NOMO-1 treated with DMSO at 0.1 percent for 48 hours (cell line): ENCODE measurements at regions not wholly inside any gene's neighbourhood (a gene's known extent, or its start where the extent isn't known, plus 50 kb on each side); places are given as distances from the start of the nearest gene placed in this dataset.

Experiments used
- DNase-seq: peaks from one replicate; lab custom pipeline; 2025; ENCODE audit not compliant: unreplicated experiment; lab: John Stamatoyannopoulos, UW

GRCh38 chr2:60003076-60003475, 550.4 kb downstream of the BCL11A start:
- DNase-seq = no peak

- DNase-seq = no peak
Measured at GRCh38 chr2:60002183-60002867, 551.1 kb downstream of the BCL11A start.

GRCh38 chr2:60000686-60001085, 552.8 kb downstream of the BCL11A start:
- DNase-seq = no peak

- no peak for DNase-seq
Measured at GRCh38 chr2:59998324-59998723, 555.1 kb downstream of the BCL11A start.

GRCh38 chr2:59997371-59997770, 556.1 kb downstream of the BCL11A start:
- DNase-seq = no peak

- no peak for DNase-seq
Measured at GRCh38 chr2:59996855-59997254, 556.6 kb downstream of the BCL11A start.

GRCh38 chr2:59993726-59994125, 559.7 kb downstream of the BCL11A start:
- DNase-seq = no peak

GRCh38 chr2:59988341-59988740, 565.1 kb downstream of the BCL11A start:
- no peak for DNase-seq

GRCh38 chr2:59986511-59986910, 566.9 kb downstream of the BCL11A start:
- DNase-seq = no peak

- no peak for DNase-seq
Measured at GRCh38 chr2:59985923-59986322, 567.5 kb downstream of the BCL11A start.

GRCh38 chr2:59974051-59974766, 579.2 kb downstream of the BCL11A start:
- no peak for DNase-seq

- DNase-seq = no peak
Measured at GRCh38 chr2:59969161-59969560, 584.3 kb downstream of the BCL11A start.

- no peak for DNase-seq
Measured at GRCh38 chr2:59968441-59968840, 585.0 kb downstream of the BCL11A start.

GRCh38 chr2:59967691-59968090, 585.8 kb downstream of the BCL11A start:
- DNase-seq = no peak

GRCh38 chr2:59963157-59963556, 590.3 kb downstream of the BCL11A start:
- DNase-seq = no peak

- DNase-seq = no peak
Measured at GRCh38 chr2:59961746-59962145, 591.7 kb downstream of the BCL11A start.

- DNase-seq = no peak
Measured at GRCh38 chr2:59959944-59960343, 593.5 kb downstream of the BCL11A start.

GRCh38 chr2:59957504-59957903, 596.0 kb downstream of the BCL11A start:
- no peak for DNase-seq

- peak; percentile 19 for DNase-seq
Measured at GRCh38 chr2:59956981-59957380, 596.5 kb downstream of the BCL11A start.

- DNase-seq = no peak
Measured at GRCh38 chr2:59947917-59948541, 605.4 kb downstream of the BCL11A start.

GRCh38 chr2:59947209-59947608, 606.2 kb downstream of the BCL11A start:
- DNase-seq = no peak

- no peak for DNase-seq
Measured at GRCh38 chr2:59939236-59939635, 614.2 kb downstream of the BCL11A start.
